GM18505 (cell line): ENCODE measurements at regions not wholly inside any gene's neighbourhood (a gene's known extent, or its start where the extent isn't known, plus 50 kb on each side); places are given as distances from the start of the nearest gene placed in this dataset.
"Not testable (repeated sequence)": the region's sequence is repeated elsewhere in the genome, so short reads cannot be mapped to it uniquely, and the experiment has no call there.

Experiments
- ATAC-seq: cut with Tn5 transposase; IDR thresholded peaks from one replicate; pipeline ENCODE4 v1.9.1; 2021; ENCODE audit not compliant: unreplicated experiment
- POLR2A ChIP-seq: IDR thresholded peaks from 4 replicates; pipeline ENCODE4 v1.6.1; 2011; ENCODE audit warnings: borderline replicate concordance; ENCODE audit not compliant: insufficient read depth, insufficient read length; ENCODE audit errors: extremely low read depth

DNA sequence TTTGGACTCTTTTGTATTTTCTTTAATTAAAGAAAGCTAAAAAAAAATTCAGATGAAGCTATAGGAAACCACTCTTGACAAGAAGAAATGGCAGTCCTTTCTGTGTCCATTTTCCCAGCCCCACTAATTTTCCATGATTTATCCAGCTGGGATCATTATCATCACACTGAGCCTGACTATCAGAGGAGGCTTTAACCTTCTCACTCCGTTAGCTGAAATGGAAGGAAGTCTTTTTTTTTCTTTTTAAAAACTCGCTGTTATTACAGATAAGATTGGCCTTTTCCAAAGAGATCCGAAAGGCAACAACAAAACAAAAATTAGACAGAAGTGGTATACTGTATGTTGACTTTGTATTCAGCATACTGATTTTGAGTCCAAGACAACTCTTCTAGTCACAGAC lies 366.2 kb upstream of the ROPN1 start:
- TF ChIP-seq POLR2A: no peak
- no peak for ATAC-seq

DNA sequence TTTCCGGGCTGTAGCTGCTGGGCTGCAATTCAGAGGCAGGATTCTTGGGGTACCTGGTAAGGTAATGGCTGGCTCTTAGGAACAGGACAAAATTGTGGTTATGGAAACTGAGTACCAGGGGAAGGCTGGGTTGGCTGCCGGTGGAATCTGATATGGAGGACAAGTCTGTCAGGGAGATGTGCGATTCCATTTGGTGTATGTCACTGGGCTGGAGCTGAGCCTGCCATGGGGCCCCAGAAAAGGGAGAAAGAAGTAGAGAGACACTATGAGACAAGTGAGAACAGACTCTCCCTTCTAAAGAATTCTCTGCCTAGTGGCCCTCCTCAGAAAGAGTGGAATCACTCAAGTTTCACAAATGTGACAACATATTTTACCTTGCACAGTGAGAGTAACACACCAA lies 368.2 kb upstream of the ROPN1 start:
- TF ChIP-seq POLR2A: no peak
- ATAC-seq: no peak

- no peak for ATAC-seq
- TF ChIP-seq POLR2A: no peak
Measured at GRCh38 chr3:124360563-124360962, 368.6 kb upstream of the ROPN1 start.

GRCh38 chr3:124361566-124361965 lies 368.7 kb upstream of the UMPS start:
- TF ChIP-seq POLR2A: no peak
- ATAC-seq: no peak

- ATAC-seq: no peak
- no peak for TF ChIP-seq POLR2A
Measured at GRCh38 chr3:124362455-124362854, 367.8 kb upstream of the UMPS start.

GRCh38 chr3:124363476-124363875 lies 366.8 kb upstream of the UMPS start:
- ATAC-seq: no peak
- no peak for TF ChIP-seq POLR2A

DNA sequence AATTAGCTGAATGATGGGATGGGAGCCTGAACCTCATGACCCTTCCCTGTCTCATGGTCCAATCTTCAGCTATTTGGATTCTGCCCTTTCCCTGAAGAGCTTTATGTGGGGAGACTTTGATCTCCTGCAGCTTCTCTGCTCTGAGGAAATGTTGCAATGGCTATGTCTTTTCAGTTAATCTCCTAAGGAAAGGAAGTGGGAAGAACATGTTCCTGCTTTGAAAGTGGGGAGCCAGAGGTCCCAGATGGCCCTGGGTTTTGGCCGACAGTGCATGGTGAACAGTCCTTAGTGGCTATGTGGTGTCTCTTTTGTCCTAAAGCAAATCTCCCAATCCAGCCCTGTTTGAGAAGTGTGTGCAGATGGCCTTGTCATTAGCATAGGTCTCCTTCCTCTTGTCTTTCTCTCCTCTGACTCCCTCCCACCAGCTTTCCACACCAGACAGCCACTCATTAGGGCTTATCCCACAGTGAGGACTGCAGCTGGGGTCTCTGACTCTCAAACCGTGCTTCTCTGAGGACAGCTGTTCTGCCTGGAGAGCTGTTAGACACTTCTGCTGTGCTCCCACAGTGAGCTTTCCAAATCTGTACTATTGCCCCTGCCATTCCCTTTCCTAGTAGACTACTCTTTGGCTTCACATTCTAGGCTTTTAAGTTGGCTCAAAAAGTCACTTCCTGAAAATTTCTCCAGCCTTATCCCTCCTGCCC lies 365.8 kb upstream of the UMPS start:
- ATAC-seq: no peak
- TF ChIP-seq POLR2A: no peak

- ATAC-seq: not testable (repeated sequence)
Measured at GRCh38 chr3:124366655-124367054, 363.6 kb upstream of the UMPS start.

DNA sequence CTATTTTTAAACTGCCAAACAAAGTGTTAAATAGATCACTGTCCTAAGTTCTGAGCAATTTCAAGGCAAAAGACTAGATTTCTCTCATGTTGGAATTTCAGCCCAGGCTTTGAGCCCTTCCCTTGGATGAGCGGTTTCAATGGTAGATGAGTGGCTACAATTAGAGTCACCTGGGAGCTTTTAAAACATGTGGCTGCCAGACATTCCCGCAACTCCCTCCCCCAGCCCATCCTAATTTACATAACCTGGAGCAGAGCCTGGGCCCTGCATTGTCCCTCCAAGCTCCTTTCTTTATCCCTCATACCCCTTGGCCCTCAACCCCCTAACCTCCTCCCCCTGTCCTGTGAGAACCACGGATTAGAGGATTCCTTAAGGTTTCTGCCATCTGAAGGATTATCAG lies 357.5 kb upstream of the UMPS start:
- no peak for TF ChIP-seq POLR2A
- no peak for ATAC-seq

DNA sequence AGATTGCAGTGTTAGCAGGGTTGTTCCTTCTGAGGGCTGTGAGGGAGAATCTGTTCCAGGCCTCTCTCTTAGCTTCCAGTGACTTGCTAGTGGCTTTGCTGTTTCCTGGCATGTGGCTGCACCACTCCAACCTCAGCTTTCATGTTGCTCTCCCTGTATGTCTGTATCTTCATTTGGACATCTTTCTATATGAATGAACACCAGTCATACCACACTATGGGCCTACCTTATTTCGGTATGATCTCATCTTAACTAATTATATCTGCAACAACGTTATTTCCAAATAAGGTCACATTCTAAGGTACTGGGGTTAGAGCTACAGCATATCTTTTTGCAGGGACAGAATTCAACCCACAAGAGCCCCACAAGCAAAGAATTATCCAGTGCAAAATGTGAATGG lies 356.7 kb upstream of the UMPS start:
- ATAC-seq: no peak

GRCh38 chr3:124374583-124374982 lies 355.7 kb upstream of the UMPS start:
- TF ChIP-seq POLR2A: no peak
- ATAC-seq: no peak

More for the DNA sequence above, 356.7 kb upstream of the UMPS start:
- no peak for TF ChIP-seq POLR2A

- no peak for TF ChIP-seq POLR2A
- ATAC-seq: no peak
Measured at GRCh38 chr3:124381575-124382333, 348.5 kb upstream of the UMPS start.

DNA sequence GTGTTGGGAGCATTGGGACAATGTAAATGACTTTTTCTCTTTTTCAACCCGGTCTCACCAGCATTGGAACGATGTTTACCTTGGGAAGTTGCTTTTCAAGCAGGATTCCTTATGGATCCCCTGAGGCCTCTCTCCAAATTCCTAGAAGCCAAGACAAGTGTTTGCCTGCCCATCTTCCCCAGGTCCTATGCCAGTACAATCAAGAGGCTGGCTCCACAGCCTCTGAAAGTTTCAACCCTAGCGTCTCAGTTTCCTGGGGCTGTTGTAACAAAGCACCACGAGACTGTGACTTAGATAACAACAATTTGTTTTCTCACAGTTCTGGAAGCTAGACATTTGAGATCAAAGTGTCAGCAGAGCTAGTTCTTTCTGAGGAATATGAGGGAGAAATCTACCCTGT lies 347.2 kb upstream of the UMPS start:
- ATAC-seq: no peak
- no peak for TF ChIP-seq POLR2A

GRCh38 chr3:124383846-124384466 lies 346.3 kb upstream of the UMPS start:
- ATAC-seq: no peak
- no peak for TF ChIP-seq POLR2A
